GM12878 (cell line): ENCODE measurements at regions not wholly inside any gene's neighbourhood (a gene's known extent, or its start where the extent isn't known, plus 50 kb on each side); places are given as distances from the start of the nearest gene placed in this dataset.

Source experiments
- ATAC-seq: fragments of 200-7000 bp; cut with Tn5 transposase; 3 replicates; pipeline ENCODE4 v1.9.1; 2020; ENCODE audit warnings: mild to moderate bottlenecking, moderate library complexity
- BruUV-seq: library from RNA; stranded (reverse); fragments of 400-500 nt; replicated peaks from 2 replicates; lab custom pipeline; 2021; lab: Mats Ljungman, UMichigan
- CTCF ChIA-PET: fragments of 300-600 bp; sonication (Branson Sonifier 250); formaldehyde crosslinking; extraction: SDS; loops from one replicate; lab custom pipeline; 2021; ENCODE audit warnings: inconsistent platforms; lab: Yijun Ruan, JAX
- POLR2A ChIA-PET: fragments of 350-600 bp; formaldehyde crosslinking; extraction: SDS; loops from one replicate; lab custom pipeline; 2021; ENCODE audit warnings: inconsistent platforms; lab: Charles Lee
- RAD21 ChIA-PET: fragments of 300-600 bp; sonication (Branson Sonifier 250); formaldehyde crosslinking; loops from one replicate; lab custom pipeline; 2023; ENCODE audit warnings: antibody characterized with exemption; ENCODE audit not compliant: unreplicated experiment; lab: Charles Lee
- SMC1A ChIA-PET: fragments of 300-600 bp; sonication (Branson Sonifier 250); formaldehyde crosslinking; loops from one replicate; lab custom pipeline; 2023; ENCODE audit not compliant: unreplicated experiment, uncharacterized antibody; lab: Charles Lee
- DNase-seq: peaks from one replicate; pipeline ENCODE4 v3.0.0-alpha.2; 2011; ENCODE audit warnings: low read depth, low spot score
- FAIRE-seq: peaks from 3 replicates; lab custom pipeline; 2011; peaks lifted over from hg19 to GRCh38; lab: Jason Lieb, UNC
- H2AFZ ChIP-seq: 2 replicates; pipeline ENCODE4 v1.6.0; 2011; ENCODE audit warnings: low read depth, low read length, control low read depth; ENCODE audit not compliant: control insufficient read depth
- H3K27ac ChIP-seq: 2 replicates; pipeline ENCODE4 v1.5.1; 2011; ENCODE audit warnings: control low read depth; ENCODE audit not compliant: control insufficient read depth, insufficient read depth
- H3K27me3 ChIP-seq, 2 experiments: replicated peaks in 1 of 2; 2 replicates each; pipeline versions ENCODE4 v1.6.0 to v1.6.1; 2011; ENCODE audit warnings: low read length in 1 of 2; ENCODE audit not compliant: control insufficient read depth in 2 of 2, insufficient read depth in 2 of 2
- H3K36me3 ChIP-seq, 2 experiments: 2 replicates each; pipeline ENCODE4 v1.5.1; 2011; ENCODE audit warnings: low read length in 1 of 2; ENCODE audit not compliant: control insufficient read depth in 2 of 2, insufficient read depth in 2 of 2
- H3K4me1 ChIP-seq: 2 replicates; pipeline ENCODE4 v1.6.1; 2011; ENCODE audit warnings: mild to moderate bottlenecking, low read length, moderate library complexity, mixed read lengths; ENCODE audit not compliant: control insufficient read depth, insufficient read depth
- H3K4me2 ChIP-seq: 2 replicates; pipeline ENCODE4 v1.6.0; 2011; ENCODE audit warnings: control low read depth; ENCODE audit not compliant: control insufficient read depth, insufficient read depth
- H3K4me3 ChIP-seq: fragments of 200-600 bp; sonication (generic); 2 replicates; pipeline ENCODE4 v1.5.1; 2016
- H3K79me2 ChIP-seq: 2 replicates; pipeline ENCODE4 v1.6.0; 2011; ENCODE audit warnings: low read length; ENCODE audit not compliant: control insufficient read depth, insufficient read depth
- H3K9ac ChIP-seq: 2 replicates; pipeline ENCODE4 v1.8.0; 2011; ENCODE audit warnings: low read length, control low read depth, mixed read lengths; ENCODE audit not compliant: control insufficient read depth, insufficient read depth
- H3K9me3 ChIP-seq: replicated peaks from 3 replicates; pipeline ENCODE4 v1.5.1; 2011; ENCODE audit warnings: mild to moderate bottlenecking, low read length; ENCODE audit not compliant: control insufficient read depth, insufficient read depth
- H4K20me1 ChIP-seq: 2 replicates; pipeline ENCODE4 v1.6.0; 2011; ENCODE audit not compliant: control insufficient read depth, insufficient read depth
- CHD1 ChIP-seq: IDR thresholded peaks from 2 replicates; pipeline ENCODE4 v1.6.1; 2012; ENCODE audit warnings: low read depth, low read length, improper control_type of control experiment
- MYB ChIP-seq: fragments of 150-350 bp; IDR thresholded peaks from 2 replicates; pipeline ENCODE4 v1.6.1; 2014; ENCODE audit warnings: mild to moderate bottlenecking, low read depth, low read length, borderline replicate concordance
- POLR2A ChIP-seq: IDR thresholded peaks from 2 replicates; pipeline ENCODE4 v1.6.1; 2011; ENCODE audit warnings: low read depth, mild to moderate bottlenecking, low read length
- ZNF274 ChIP-seq: IDR thresholded peaks from one replicate; pipeline ENCODE4 v1.8.0; 2011; ENCODE audit not compliant: insufficient read length, insufficient read depth
- ZSCAN29 ChIP-seq: fragments of 450-650 bp; IDR thresholded peaks from 2 replicates; pipeline ENCODE4 v1.6.1; 2017; ENCODE audit warnings: mild to moderate bottlenecking, moderate library complexity
- WGBS: methylation state at CpG from one replicate; pipeline ENCODE4 v1.1.6; 2016; ENCODE audit warnings: low lambda C conversion rate; ENCODE audit not compliant: insufficient replicate concordance, insufficient coverage; ENCODE audit errors: missing lambda C conversion rate; 5-methylcytosine and 5-hydroxymethylcytosine counted together
- in situ Hi-C: fragments of 300-500 bp; cut with MboI; formaldehyde crosslinking; loops from 9 replicates; pipeline ENCODE4 v1.14.3; 2018; ENCODE audit warnings: mixed read lengths
- intact Hi-C: fragments of 100-400 bp; cut with micrococcal nuclease; formaldehyde crosslinking; loops from one replicate; pipeline ENCODE4 v1.14.2; 2022; ENCODE audit not compliant: unreplicated experiment
- TF ChIP-seq, protein P1 (sequence below): fragments of 450-650 bp; formaldehyde crosslinking; IDR thresholded peaks from 2 replicates; pipeline ENCODE4 v1.4.0; 2022; ENCODE audit warnings: mild to moderate bottlenecking, moderate library complexity

DNA sequence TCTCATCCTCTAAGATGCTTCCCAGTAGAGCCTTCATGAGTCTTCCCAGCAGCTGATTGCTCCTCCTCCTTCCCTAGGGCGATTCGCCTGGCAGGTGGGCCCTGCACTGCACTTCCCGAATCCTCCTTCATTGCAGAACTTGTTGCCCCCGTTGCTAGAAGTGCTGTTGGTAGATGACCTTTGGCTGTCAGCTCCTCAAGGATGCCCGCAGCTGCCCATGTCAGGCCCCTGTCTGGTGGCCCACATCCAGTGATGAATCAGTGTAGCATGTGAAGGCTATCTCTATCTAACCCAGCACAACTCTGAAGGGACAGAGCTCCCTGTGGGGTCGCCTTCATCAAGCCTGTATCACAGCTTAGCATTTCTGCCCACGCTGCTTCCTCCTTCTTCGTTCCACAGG, 52.1 kb upstream of the F3 start:
- BruUV-seq = no TSS peak
- no peak for DNase-seq
- no peak for TF ChIP-seq ZSCAN29
- TF ChIP-seq CHD1 = no peak
- no peak for TF ChIP-seq POLR2A
- TF ChIP-seq MYB = no peak
- no peak for TF ChIP-seq ZNF274
- TF ChIP-seq, protein P1, sequence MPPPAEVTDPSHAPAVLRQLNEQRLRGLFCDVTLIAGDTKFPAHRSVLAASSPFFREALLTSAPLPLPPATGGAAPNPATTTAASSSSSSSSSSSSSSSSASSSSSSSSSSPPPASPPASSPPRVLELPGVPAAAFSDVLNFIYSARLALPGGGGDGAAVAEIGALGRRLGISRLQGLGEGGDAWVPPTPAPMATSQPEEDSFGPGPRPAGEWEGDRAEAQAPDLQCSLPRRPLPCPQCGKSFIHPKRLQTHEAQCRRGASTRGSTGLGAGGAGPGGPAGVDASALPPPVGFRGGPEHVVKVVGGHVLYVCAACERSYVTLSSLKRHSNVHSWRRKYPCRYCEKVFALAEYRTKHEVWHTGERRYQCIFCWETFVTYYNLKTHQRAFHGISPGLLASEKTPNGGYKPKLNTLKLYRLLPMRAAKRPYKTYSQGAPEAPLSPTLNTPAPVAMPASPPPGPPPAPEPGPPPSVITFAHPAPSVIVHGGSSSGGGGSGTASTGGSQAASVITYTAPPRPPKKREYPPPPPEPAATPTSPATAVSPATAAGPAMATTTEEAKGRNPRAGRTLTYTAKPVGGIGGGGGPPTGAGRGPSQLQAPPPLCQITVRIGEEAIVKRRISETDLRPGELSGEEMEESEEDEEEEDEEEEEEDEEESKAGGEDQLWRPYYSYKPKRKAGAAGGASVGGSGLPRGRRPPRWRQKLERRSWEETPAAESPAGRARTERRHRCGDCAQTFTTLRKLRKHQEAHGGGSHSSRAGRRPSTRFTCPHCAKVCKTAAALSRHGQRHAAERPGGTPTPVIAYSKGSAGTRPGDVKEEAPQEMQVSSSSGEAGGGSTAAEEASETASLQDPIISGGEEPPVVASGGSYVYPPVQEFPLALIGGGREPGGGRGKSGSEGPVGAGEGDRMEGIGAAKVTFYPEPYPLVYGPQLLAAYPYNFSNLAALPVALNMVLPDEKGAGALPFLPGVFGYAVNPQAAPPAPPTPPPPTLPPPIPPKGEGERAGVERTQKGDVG (CRISPR knock-in tag) = no peak
- TF ChIP-seq, all 136 proteins: peak for 0
- FAIRE-seq (no peak), ATAC-seq (no peak)
- H3K36me3 ChIP-seq = no peaks in the 10 kb centered on the region
- no peak overlapping the region for H3K9ac ChIP-seq
- no peaks in the 10 kb centered on the region for H3K9me3 ChIP-seq
- no peak overlapping the region for H3K4me2 ChIP-seq
- ChIA-PET RAD21 (no interaction called here), SMC1A (no interaction called here), POLR2A (no interaction called here), CTCF (no interaction called here)
- no peaks in the 10 kb centered on the region for H3K4me1 ChIP-seq
- H3K27ac ChIP-seq = no peak overlapping the region
- H4K20me1 ChIP-seq = no peaks in the 10 kb centered on the region
- in situ Hi-C loops = no loop called here
- no peaks in the 10 kb centered on the region; a peak in 1 of 4 replicates for H3K27me3 ChIP-seq
- H2AFZ ChIP-seq = no peak overlapping the region
- intact Hi-C loops = no loop called here
- H3K79me2 ChIP-seq = no peaks in the 10 kb centered on the region
- WGBS = 20% methylated on average over 8 of the region's 8 CpGs
- no peak overlapping the region for H3K4me3 ChIP-seq
